Fibroblast of the aortic adventitia (primary cell): ENCODE measurements at regions not wholly inside any gene's neighbourhood (a gene's known extent, or its start where the extent isn't known, plus 50 kb on each side); places are given as distances from the start of the nearest gene placed in this dataset.

Source experiments
- DNase-seq: peaks from one replicate; pipeline ENCODE4 v3.0.0-alpha.2; 2010; ENCODE audit warnings: low read depth
- H3K4me3 ChIP-seq: 2 replicates; pipeline ENCODE4 v1.5.1; 2011; ENCODE audit warnings: low read depth, mild to moderate bottlenecking, control low read depth, low read length, moderate library complexity
- CTCF ChIP-seq: IDR thresholded peaks from 2 replicates; pipeline ENCODE4 v1.5.1; 2011; ENCODE audit warnings: mild to moderate bottlenecking, low read length, control low read depth, inconsistent platforms; ENCODE audit not compliant: insufficient read depth

GRCh38 chr1:4908486-4908885 lies 254.1 kb downstream of the AJAP1 start:
- TF ChIP-seq CTCF, result no peak
- H3K4me3 ChIP-seq, result no peak overlapping the region
- no peak for DNase-seq

GRCh38 chr1:4894566-4894965 lies 240.2 kb downstream of the AJAP1 start:
- no peak for DNase-seq
- H3K4me3 ChIP-seq, result no peak overlapping the region
- TF ChIP-seq CTCF, result no peak

GRCh38 chr1:4880626-4881025 lies 226.2 kb downstream of the AJAP1 start:
- TF ChIP-seq CTCF, result no peak
- H3K4me3 ChIP-seq, result no peak overlapping the region
- no peak for DNase-seq

GRCh38 chr1:4877426-4877825 lies 223.0 kb downstream of the AJAP1 start:
- DNase-seq, result no peak
- no peak overlapping the region for H3K4me3 ChIP-seq
- no peak for TF ChIP-seq CTCF

GRCh38 chr1:4871373-4871772 lies 217.0 kb downstream of the AJAP1 start:
- DNase-seq, result no peak

GRCh38 chr1:4868521-4868920 lies 214.1 kb downstream of the AJAP1 start:
- H3K4me3 ChIP-seq, result no peak overlapping the region
- no peak for DNase-seq
- TF ChIP-seq CTCF, result no peak

More at GRCh38 chr1:4871373-4871772, 217.0 kb downstream of the AJAP1 start:
- H3K4me3 ChIP-seq, result no peak overlapping the region
- TF ChIP-seq CTCF, result no peak

- H3K4me3 ChIP-seq, result no peak overlapping the region
- TF ChIP-seq CTCF, result no peak
- no peak for DNase-seq
These were observed 202.0 kb downstream of the AJAP1 start for GRCh38 chr1:4856396-4856795.
